ENCODE measurements at regions not wholly inside any gene's neighbourhood (a gene's known extent, or its start where the extent isn't known, plus 50 kb on each side); places are given as distances from the start of the nearest gene placed in this dataset.

DNA sequence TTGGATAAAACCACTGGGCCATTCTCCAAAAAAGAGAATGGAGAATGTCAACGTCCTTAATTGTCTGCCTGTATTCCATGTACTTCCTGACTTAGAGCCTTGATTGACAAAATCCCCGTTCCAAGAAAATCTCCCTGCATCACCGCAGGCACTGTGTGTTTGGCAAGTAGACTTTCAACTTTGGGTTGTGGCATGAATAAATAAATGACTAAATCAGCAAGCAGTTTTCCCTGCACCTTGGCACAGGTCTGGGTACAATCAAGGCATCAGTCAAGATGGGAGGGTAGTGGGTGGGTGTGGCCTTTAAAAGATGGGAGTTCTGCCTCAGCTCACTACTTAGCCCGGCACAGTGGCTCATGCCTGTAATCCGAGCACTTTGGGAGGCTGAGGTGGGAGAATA is 248.5 kb upstream of the RPL38 start:
- Histone ChIP-seq H3K4me1 (ENCODE audit: control insufficient read depth, low read depth, low read length) (peaks cover 1% of the 10 kb centered on the region), H3K27ac (ENCODE audit: low read depth, low read length) (no peak overlapping the region), H3K23ac (ENCODE audit: low read length) (no peak overlapping the region), H3K4me2 (ENCODE audit: low read length) (no peak overlapping the region), H3K4ac (ENCODE audit: low read depth, low read length) (no peak overlapping the region), H2BK5ac (ENCODE audit: low read length) (no peak overlapping the region), H3K9ac (ENCODE audit: low read length) (no peak overlapping the region), H2BK15ac (replicated peaks; ENCODE audit: low read depth) (no peak overlapping the region), H2BK120ac (ENCODE audit: low read depth, low read length) (no peak overlapping the region), H3K56ac (ENCODE audit: low read length) (no peak overlapping the region), H3K18ac (ENCODE audit: low read length) (no peak overlapping the region), H3K36me3 (ENCODE audit: control insufficient read depth, insufficient read depth, low read length) (no peaks in the 10 kb centered on the region), H3K27me3 (ENCODE audit: insufficient read depth, low read length, poor library complexity) (no peaks in the 10 kb centered on the region), H4K8ac (ENCODE audit: low read depth, low read length) (no peak overlapping the region), H3K4me3 (ENCODE audit: low read length) (no peak overlapping the region), H3K79me1 (ENCODE audit: low read length) (no peaks in the 10 kb centered on the region), H2AK5ac (ENCODE audit: low read length) (no peak overlapping the region), H3K79me2 (ENCODE audit: control insufficient read depth, insufficient read depth, low read length) (no peaks in the 10 kb centered on the region), H4K5ac (ENCODE audit: low read length) (no peak overlapping the region)
- no peak for DNase-seq
- no CpG with 5 or more reads among the region's 5 CpGs for WGBS (ENCODE audit: extremely low coverage, insufficient coverage, low lambda C conversion rate)

DNA sequence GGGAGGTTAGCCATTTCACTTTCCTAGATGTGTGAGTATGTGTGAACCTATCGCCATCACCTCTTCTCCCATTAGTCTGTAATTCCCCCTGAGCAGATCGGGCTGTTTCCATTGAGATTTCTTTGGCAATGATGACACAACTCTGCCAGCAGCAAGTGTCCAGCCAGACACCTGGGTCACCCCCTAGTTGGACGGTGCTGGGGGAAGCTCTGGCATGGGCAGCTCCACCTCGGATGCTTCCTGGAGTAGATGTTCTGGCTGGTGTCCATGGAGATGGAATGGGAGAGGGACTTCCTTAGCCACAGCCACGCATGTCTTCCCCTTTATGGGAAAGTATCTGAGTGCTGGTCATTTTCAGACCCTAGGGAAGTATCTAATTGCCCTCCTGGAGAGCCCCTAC is 247.9 kb upstream of the RPL38 start:
- Histone ChIP-seq H3K4me1 (ENCODE audit: control insufficient read depth, low read depth, low read length) (peaks cover 1% of the 10 kb centered on the region), H3K79me1 (ENCODE audit: low read length) (no peaks in the 10 kb centered on the region), H3K79me2 (ENCODE audit: control insufficient read depth, insufficient read depth, low read length) (no peaks in the 10 kb centered on the region), H2BK5ac (ENCODE audit: low read length) (no peak overlapping the region), H2BK15ac (replicated peaks; ENCODE audit: low read depth) (no peak overlapping the region), H3K4me2 (ENCODE audit: low read length) (no peak overlapping the region), H4K8ac (ENCODE audit: low read depth, low read length) (no peak overlapping the region), H3K9ac (ENCODE audit: low read length) (no peak overlapping the region), H3K23ac (ENCODE audit: low read length) (no peak overlapping the region), H3K27ac (ENCODE audit: low read depth, low read length) (no peak overlapping the region), H3K56ac (ENCODE audit: low read length) (no peak overlapping the region), H2AK5ac (ENCODE audit: low read length) (no peak overlapping the region), H3K4me3 (ENCODE audit: low read length) (no peak overlapping the region), H3K36me3 (ENCODE audit: control insufficient read depth, insufficient read depth, low read length) (no peaks in the 10 kb centered on the region), H3K27me3 (ENCODE audit: insufficient read depth, low read length, poor library complexity) (no peaks in the 10 kb centered on the region), H4K5ac (ENCODE audit: low read length) (no peak overlapping the region), H3K4ac (ENCODE audit: low read depth, low read length) (no peak overlapping the region), H2BK120ac (ENCODE audit: low read depth, low read length) (no peak overlapping the region), H3K18ac (ENCODE audit: low read length) (no peak overlapping the region)
- WGBS (ENCODE audit: extremely low coverage, insufficient coverage, low lambda C conversion rate): no CpG with 5 or more reads among the region's 5 CpGs
- DNase-seq: no peak

DNA sequence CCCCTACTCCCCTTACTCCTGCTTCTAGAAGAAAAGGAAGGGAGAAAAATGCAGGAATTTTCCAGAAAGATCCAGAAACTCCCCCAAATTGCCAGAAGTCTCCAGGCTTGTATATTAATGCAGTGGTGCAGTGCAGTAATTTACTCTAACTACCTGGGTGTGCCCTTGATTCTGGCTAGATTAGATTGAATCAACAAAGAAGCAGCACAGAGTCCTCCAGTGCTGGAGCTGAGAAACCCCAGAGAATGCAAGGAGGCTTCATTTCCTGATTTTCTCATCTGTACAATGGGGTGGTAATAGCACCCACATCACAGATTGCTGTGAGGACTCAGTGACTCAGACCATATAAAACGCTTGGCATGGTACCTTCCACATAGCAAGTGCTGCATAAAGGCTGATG is 247.3 kb upstream of the RPL38 start:
- Histone ChIP-seq H3K79me2 (ENCODE audit: control insufficient read depth, insufficient read depth, low read length) (no peaks in the 10 kb centered on the region), H2BK5ac (ENCODE audit: low read length) (no peak overlapping the region), H3K27me3 (ENCODE audit: insufficient read depth, low read length, poor library complexity) (no peaks in the 10 kb centered on the region), H4K5ac (ENCODE audit: low read length) (no peak overlapping the region), H3K36me3 (ENCODE audit: control insufficient read depth, insufficient read depth, low read length) (no peaks in the 10 kb centered on the region), H3K4me3 (ENCODE audit: low read length) (no peak overlapping the region), H2AK5ac (ENCODE audit: low read length) (no peak overlapping the region), H3K79me1 (ENCODE audit: low read length) (no peaks in the 10 kb centered on the region), H2BK15ac (replicated peaks; ENCODE audit: low read depth) (no peak overlapping the region), H4K8ac (ENCODE audit: low read depth, low read length) (no peak overlapping the region), H3K4me2 (ENCODE audit: low read length) (no peak overlapping the region), H3K9ac (ENCODE audit: low read length) (no peak overlapping the region), H3K4me1 (ENCODE audit: control insufficient read depth, low read depth, low read length) (peaks cover 1% of the 10 kb centered on the region), H3K23ac (ENCODE audit: low read length) (no peak overlapping the region), H3K4ac (ENCODE audit: low read depth, low read length) (no peak overlapping the region), H3K56ac (ENCODE audit: low read length) (no peak overlapping the region), H2BK120ac (ENCODE audit: low read depth, low read length) (no peak overlapping the region), H3K27ac (ENCODE audit: low read depth, low read length) (no peak overlapping the region), H3K18ac (ENCODE audit: low read length) (no peak overlapping the region)
- no CpG with 5 or more reads among the region's 1 CpG for WGBS (ENCODE audit: extremely low coverage, insufficient coverage, low lambda C conversion rate)
- no peak for DNase-seq

DNA sequence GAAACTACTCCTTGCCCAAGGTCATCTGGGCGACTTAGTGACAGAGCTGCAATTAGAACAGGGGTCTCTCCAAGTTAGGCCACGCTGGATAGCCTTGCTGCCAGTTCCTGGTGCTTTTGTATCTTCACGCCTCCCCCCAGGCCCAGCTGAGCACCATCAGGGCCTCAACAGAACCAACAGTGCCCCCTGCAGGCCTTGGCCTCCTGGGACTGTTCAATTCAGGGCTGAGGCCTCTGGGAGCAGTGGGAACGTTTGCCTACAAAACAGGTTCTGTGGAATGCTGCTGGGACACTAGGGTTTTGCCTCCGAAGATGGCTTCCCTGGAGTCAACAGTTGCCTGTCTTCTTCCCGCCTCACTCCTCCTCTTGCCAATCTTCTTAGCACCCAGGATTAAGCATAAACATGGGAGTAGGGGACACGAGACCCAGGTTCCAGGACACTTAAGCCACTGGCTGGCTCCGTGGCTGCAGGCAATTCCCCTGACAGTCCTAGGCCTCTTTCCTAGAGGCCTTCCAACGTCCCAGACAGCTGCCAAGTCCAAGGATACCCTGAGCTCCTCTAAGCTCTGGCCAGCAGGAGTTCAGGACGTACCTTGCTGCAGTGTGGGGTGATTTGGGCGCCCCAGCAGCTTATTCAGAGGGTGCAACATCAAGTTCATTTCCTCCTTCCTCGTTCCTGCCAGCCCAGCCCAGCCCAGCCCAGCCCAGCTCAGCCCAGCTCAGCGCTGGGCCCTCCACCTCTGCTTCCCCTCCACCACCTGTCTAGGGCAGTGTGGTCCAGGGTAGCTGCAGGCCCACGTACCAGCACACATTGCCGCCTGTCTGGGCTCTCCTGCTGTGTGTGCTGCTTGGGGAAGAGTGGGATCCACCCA is 246.6 kb upstream of the RPL38 start:
- Histone ChIP-seq H3K79me1 (ENCODE audit: low read length) (no peaks in the 10 kb centered on the region), H3K56ac (ENCODE audit: low read length) (peak overlapping the region; percentile 81), H3K79me2 (ENCODE audit: control insufficient read depth, insufficient read depth, low read length) (no peaks in the 10 kb centered on the region), H2BK5ac (ENCODE audit: low read length) (no peak overlapping the region), H4K5ac (ENCODE audit: low read length) (no peak overlapping the region), H3K4me2 (ENCODE audit: low read length) (no peak overlapping the region), H3K27me3 (ENCODE audit: insufficient read depth, low read length, poor library complexity) (no peaks in the 10 kb centered on the region), H3K27ac (ENCODE audit: low read depth, low read length) (peak overlapping the region; percentile 9), H3K23ac (ENCODE audit: low read length) (no peak overlapping the region), H2AK5ac (ENCODE audit: low read length) (no peak overlapping the region), H3K9ac (ENCODE audit: low read length) (peak overlapping the region; percentile 15), H2BK15ac (replicated peaks; ENCODE audit: low read depth) (no peak overlapping the region), H3K36me3 (ENCODE audit: control insufficient read depth, insufficient read depth, low read length) (no peaks in the 10 kb centered on the region), H2BK120ac (ENCODE audit: low read depth, low read length) (no peak overlapping the region), H4K8ac (ENCODE audit: low read depth, low read length) (no peak overlapping the region), H3K4ac (ENCODE audit: low read depth, low read length) (no peak overlapping the region), H3K18ac (ENCODE audit: low read length) (no peak overlapping the region), H3K4me3 (ENCODE audit: low read length) (no peak overlapping the region), H3K4me1 (ENCODE audit: control insufficient read depth, low read depth, low read length) (peaks cover 1% of the 10 kb centered on the region)
- peak; percentile 94 for DNase-seq
- WGBS (ENCODE audit: extremely low coverage, insufficient coverage, low lambda C conversion rate): no CpG with 5 or more reads among the region's 15 CpGs

DNA sequence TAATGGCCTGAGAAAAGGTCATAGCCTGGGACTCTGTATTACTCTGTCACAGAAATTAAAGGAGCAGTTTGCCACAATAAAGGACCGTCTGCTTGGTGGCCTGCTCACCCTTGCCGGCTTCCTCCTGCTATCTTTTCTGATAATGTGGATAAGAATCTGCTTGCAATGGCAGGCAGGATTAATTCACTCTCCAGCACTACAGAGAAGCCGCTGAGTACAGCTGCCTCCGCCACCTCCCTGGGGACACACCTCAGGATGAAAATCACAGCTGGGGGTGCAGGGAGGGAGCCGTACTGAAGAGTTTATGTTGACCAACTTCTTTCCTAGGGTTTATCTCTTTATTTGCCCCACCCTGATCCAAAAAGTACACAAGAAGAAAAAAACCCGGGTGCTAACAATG is 245.9 kb upstream of the RPL38 start:
- H2BK5ac ChIP-seq (ENCODE audit: low read length): no peak overlapping the region
- WGBS (ENCODE audit: extremely low coverage, insufficient coverage, low lambda C conversion rate): no CpG with 5 or more reads among the region's 6 CpGs
- no peaks in the 10 kb centered on the region for H3K27me3 ChIP-seq (ENCODE audit: insufficient read depth, low read length, poor library complexity)
- H3K79me1 ChIP-seq (ENCODE audit: low read length): no peaks in the 10 kb centered on the region
- no peak overlapping the region for H3K4me3 ChIP-seq (ENCODE audit: low read length)
- no peaks in the 10 kb centered on the region for H3K36me3 ChIP-seq (ENCODE audit: control insufficient read depth, insufficient read depth, low read length)
- H2AK5ac ChIP-seq (ENCODE audit: low read length): no peak overlapping the region
- H3K4ac ChIP-seq (ENCODE audit: low read depth, low read length): no peak overlapping the region
- H2BK120ac ChIP-seq (ENCODE audit: low read depth, low read length): no peak overlapping the region
- no peak overlapping the region for H3K4me2 ChIP-seq (ENCODE audit: low read length)
- no peak overlapping the region for H4K8ac ChIP-seq (ENCODE audit: low read depth, low read length)
- peak; percentile 44 for DNase-seq
- H4K5ac ChIP-seq (ENCODE audit: low read length): no peak overlapping the region
- H3K4me1 ChIP-seq (ENCODE audit: control insufficient read depth, low read depth, low read length): no peaks in the 10 kb centered on the region
- H3K23ac ChIP-seq (ENCODE audit: low read length): no peak overlapping the region
- no peaks in the 10 kb centered on the region for H3K79me2 ChIP-seq (ENCODE audit: control insufficient read depth, insufficient read depth, low read length)
- H3K56ac ChIP-seq (ENCODE audit: low read length): no peak overlapping the region
- no peak overlapping the region for H3K9ac ChIP-seq (ENCODE audit: low read length)
- no peak overlapping the region for H3K18ac ChIP-seq (ENCODE audit: low read length)
- H2BK15ac ChIP-seq (replicated peaks; ENCODE audit: low read depth): no peak overlapping the region
- peak overlapping the region; percentile 9 for H3K27ac ChIP-seq (ENCODE audit: low read depth, low read length)

DNA sequence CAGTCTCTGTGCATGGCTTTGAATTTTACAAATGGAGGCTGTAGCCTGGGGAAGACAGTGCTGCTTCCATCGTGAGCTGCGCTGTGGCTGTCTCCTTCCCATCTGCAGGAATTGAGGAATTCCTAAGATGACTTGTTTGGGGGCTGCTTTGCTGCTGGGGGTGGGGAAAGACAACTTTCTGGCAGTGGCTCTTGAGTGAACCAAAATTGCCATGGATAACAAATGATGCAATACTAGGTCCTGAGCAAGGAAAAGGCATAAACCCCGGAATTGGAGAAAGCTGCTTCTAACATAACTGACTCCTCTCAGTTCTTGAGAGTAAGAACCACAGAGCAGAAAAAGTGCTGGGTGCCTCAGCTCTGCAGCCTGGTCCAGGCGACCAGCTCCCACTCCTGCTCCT is 245.0 kb upstream of the RPL38 start:
- H3K18ac ChIP-seq (ENCODE audit: low read length): peak overlapping the region; percentile 22
- H3K4me2 ChIP-seq (ENCODE audit: low read length): no peak overlapping the region
- DNase-seq: no peak
- no peak overlapping the region for H2AK5ac ChIP-seq (ENCODE audit: low read length)
- H4K8ac ChIP-seq (ENCODE audit: low read depth, low read length): no peak overlapping the region
- H3K36me3 ChIP-seq (ENCODE audit: control insufficient read depth, insufficient read depth, low read length): no peaks in the 10 kb centered on the region
- H3K23ac ChIP-seq (ENCODE audit: low read length): no peak overlapping the region
- no peak overlapping the region for H3K4ac ChIP-seq (ENCODE audit: low read depth, low read length)
- H3K27me3 ChIP-seq (ENCODE audit: insufficient read depth, low read length, poor library complexity): no peaks in the 10 kb centered on the region
- no CpG with 5 or more reads among the region's 4 CpGs for WGBS (ENCODE audit: extremely low coverage, insufficient coverage, low lambda C conversion rate)
- no peak overlapping the region for H4K5ac ChIP-seq (ENCODE audit: low read length)
- no peak overlapping the region for H2BK15ac ChIP-seq (replicated peaks; ENCODE audit: low read depth)
- no peak overlapping the region for H2BK120ac ChIP-seq (ENCODE audit: low read depth, low read length)
- H3K9ac ChIP-seq (ENCODE audit: low read length): no peak overlapping the region
- no peak overlapping the region for H3K56ac ChIP-seq (ENCODE audit: low read length)
- H3K4me3 ChIP-seq (ENCODE audit: low read length): no peak overlapping the region
- no peak overlapping the region for H2BK5ac ChIP-seq (ENCODE audit: low read length)
- no peaks in the 10 kb centered on the region for H3K79me1 ChIP-seq (ENCODE audit: low read length)
- H3K79me2 ChIP-seq (ENCODE audit: control insufficient read depth, insufficient read depth, low read length): no peaks in the 10 kb centered on the region
- H3K27ac ChIP-seq (ENCODE audit: low read depth, low read length): no peak overlapping the region
- H3K4me1 ChIP-seq (ENCODE audit: control insufficient read depth, low read depth, low read length): no peaks in the 10 kb centered on the region

Measured in mesendoderm (in vitro differentiated cells).